Astrocyte (in vitro differentiated cells and primary cell): ENCODE measurements at regions not wholly inside any gene's neighbourhood (a gene's known extent, or its start where the extent isn't known, plus 50 kb on each side); places are given as distances from the start of the nearest gene placed in this dataset.

ENCODE experiments used
- EZH2 ChIP-seq: IDR thresholded peaks from 2 replicates; pipeline ENCODE4 v1.6.1; 2012; ENCODE audit warnings: mild to moderate bottlenecking, low read length, inconsistent platforms; ENCODE audit not compliant: insufficient read depth
- TF ChIP-seq, protein P1 (sequence below): IDR thresholded peaks from 2 replicates; pipeline ENCODE4 v1.5.1; 2011; ENCODE audit warnings: low read depth, mild to moderate bottlenecking, inconsistent platforms, low read length, moderate library complexity; ENCODE audit not compliant: insufficient read depth

DNA sequence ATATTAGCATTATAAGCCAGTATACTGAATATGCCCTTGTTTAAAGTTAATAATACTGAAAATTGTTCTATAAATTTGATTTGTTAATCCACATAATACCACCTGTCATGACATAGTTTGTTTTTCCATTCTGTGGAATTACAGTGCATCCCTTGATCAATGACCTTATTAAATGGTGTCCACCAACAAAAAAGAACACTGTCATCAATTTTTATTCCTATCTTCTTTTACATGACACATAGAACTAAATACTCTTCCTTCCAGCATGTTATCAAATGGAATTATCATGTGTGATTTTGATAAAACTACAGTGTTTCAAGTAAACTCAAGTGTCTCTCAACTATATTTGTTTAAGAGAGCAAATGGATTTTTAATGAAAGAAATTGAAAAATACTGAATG lies 221.8 kb upstream of the MBL2 start:
- TF ChIP-seq, protein P1, sequence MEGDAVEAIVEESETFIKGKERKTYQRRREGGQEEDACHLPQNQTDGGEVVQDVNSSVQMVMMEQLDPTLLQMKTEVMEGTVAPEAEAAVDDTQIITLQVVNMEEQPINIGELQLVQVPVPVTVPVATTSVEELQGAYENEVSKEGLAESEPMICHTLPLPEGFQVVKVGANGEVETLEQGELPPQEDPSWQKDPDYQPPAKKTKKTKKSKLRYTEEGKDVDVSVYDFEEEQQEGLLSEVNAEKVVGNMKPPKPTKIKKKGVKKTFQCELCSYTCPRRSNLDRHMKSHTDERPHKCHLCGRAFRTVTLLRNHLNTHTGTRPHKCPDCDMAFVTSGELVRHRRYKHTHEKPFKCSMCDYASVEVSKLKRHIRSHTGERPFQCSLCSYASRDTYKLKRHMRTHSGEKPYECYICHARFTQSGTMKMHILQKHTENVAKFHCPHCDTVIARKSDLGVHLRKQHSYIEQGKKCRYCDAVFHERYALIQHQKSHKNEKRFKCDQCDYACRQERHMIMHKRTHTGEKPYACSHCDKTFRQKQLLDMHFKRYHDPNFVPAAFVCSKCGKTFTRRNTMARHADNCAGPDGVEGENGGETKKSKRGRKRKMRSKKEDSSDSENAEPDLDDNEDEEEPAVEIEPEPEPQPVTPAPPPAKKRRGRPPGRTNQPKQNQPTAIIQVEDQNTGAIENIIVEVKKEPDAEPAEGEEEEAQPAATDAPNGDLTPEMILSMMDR: no peak
- TF ChIP-seq EZH2: no peak
